ENCODE measurements at regions not wholly inside any gene's neighbourhood (a gene's known extent, or its start where the extent isn't known, plus 50 kb on each side); places are given as distances from the start of the nearest gene placed in this dataset.

DNA sequence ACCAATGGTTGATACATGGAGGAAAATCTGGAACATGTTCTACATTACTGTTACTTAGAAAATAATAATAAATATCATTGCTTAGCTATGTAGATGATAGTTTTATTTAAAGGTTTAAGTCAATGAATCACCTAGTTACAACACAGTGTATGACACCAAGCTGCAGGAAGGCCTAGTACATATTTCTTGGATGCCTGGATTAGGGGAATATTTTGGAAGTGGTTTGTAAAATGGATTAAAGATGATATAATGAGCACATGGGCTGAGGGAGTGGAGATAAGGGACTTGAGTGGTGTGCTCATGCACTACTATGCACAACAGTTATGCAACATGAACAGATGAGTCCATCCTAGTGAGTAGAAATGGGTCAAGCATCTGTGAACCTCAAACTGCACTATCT, 1358.0 kb downstream of the CDY2B start:
- TF ChIP-seq, protein P1, sequence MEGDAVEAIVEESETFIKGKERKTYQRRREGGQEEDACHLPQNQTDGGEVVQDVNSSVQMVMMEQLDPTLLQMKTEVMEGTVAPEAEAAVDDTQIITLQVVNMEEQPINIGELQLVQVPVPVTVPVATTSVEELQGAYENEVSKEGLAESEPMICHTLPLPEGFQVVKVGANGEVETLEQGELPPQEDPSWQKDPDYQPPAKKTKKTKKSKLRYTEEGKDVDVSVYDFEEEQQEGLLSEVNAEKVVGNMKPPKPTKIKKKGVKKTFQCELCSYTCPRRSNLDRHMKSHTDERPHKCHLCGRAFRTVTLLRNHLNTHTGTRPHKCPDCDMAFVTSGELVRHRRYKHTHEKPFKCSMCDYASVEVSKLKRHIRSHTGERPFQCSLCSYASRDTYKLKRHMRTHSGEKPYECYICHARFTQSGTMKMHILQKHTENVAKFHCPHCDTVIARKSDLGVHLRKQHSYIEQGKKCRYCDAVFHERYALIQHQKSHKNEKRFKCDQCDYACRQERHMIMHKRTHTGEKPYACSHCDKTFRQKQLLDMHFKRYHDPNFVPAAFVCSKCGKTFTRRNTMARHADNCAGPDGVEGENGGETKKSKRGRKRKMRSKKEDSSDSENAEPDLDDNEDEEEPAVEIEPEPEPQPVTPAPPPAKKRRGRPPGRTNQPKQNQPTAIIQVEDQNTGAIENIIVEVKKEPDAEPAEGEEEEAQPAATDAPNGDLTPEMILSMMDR (IDR thresholded peaks at IDR 0.05), result no peak
- TF ChIP-seq POLR2A (IDR thresholded peaks at IDR 0.05), result no peak

Measured in right lobe of liver (tissue), 4 donors.